ENCODE measurements at regions not wholly inside any gene's neighbourhood (a gene's known extent, or its start where the extent isn't known, plus 50 kb on each side); places are given as distances from the start of the nearest gene placed in this dataset.

DNA sequence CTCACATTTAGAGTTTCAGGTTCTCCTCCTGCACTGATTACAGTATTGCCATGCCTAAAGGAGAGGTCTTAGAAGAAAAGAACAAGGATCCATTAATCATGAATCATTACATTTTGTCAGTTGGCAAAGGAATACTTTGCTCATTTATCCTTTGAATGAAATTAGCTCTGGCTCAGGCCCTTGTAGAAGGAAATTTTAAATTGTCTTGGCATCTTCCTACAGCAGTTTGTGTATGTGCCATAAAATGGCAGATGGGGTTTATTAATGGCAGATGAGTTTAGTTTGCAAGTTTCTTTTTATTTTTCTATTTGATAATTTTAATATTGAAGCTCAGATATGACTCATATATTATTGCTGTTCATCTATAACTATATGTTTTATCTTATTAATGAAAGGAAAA, 181.2 kb upstream of the EPHA3 start:
- Histone ChIP-seq H3K4me3 (ENCODE audit: insufficient read depth, low read depth, low read length) (no peak overlapping the region), H3K4me1 (ENCODE audit: control insufficient read depth, insufficient read depth, low read length) (peaks cover 9% of the 10 kb centered on the region), H3K27ac (ENCODE audit: insufficient read depth, low read depth, low read length, poor library complexity, severe bottlenecking) (no peak overlapping the region), H3K36me3 (ENCODE audit: control insufficient read depth, insufficient read depth, low read length) (no peaks in the 10 kb centered on the region), H3K9me3 (ENCODE audit: control insufficient read depth, low read length) (no peaks in the 10 kb centered on the region), H3K27me3 (ENCODE audit: control insufficient read depth, insufficient read depth, low read length, poor library complexity, severe bottlenecking) (no peaks in the 10 kb centered on the region)

GRCh38 chr3:88930611-88931010, 176.8 kb upstream of the EPHA3 start:
- H3K27ac ChIP-seq (ENCODE audit: insufficient read depth, low read depth, low read length, poor library complexity, severe bottlenecking): no peak overlapping the region
- H3K27me3 ChIP-seq (ENCODE audit: control insufficient read depth, insufficient read depth, low read length, poor library complexity, severe bottlenecking): no peaks in the 10 kb centered on the region
- no peaks in the 10 kb centered on the region for H3K36me3 ChIP-seq (ENCODE audit: control insufficient read depth, insufficient read depth, low read length)
- WGBS, 2 experiments: 86 to 88% methylated on average over 1 of the region's 1 CpG
- H3K4me1 ChIP-seq (ENCODE audit: control insufficient read depth, insufficient read depth, low read length): no peaks in the 10 kb centered on the region
- H3K4me3 ChIP-seq (ENCODE audit: insufficient read depth, low read depth, low read length): no peak overlapping the region
- no peaks in the 10 kb centered on the region for H3K9me3 ChIP-seq (ENCODE audit: control insufficient read depth, low read length)

DNA sequence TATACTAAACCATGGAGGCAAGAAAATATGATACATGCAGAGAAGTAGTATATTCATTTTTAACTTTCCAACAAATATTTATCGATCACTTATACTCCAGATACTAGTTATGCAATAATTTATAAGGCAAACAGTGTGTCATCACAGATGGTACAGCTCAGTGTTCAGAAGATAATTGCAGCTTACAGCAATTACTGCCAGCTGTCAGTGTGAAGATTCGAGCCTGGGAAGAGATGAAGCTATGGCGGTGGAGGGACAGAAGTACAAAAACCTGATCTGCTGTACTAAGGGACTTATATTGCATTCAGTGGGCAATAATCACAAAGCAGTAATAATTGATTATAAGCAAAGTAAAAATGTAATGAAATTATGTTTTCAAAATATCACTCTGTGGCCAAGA, 170.6 kb upstream of the EPHA3 start:
- no peak overlapping the region for H3K27ac ChIP-seq (ENCODE audit: insufficient read depth, low read depth, low read length, poor library complexity, severe bottlenecking)
- H3K9me3 ChIP-seq (ENCODE audit: control insufficient read depth, low read length): no peaks in the 10 kb centered on the region
- no peak overlapping the region for H3K4me3 ChIP-seq (ENCODE audit: insufficient read depth, low read depth, low read length)
- H3K36me3 ChIP-seq (ENCODE audit: control insufficient read depth, insufficient read depth, low read length): no peaks in the 10 kb centered on the region
- H3K27me3 ChIP-seq (ENCODE audit: control insufficient read depth, insufficient read depth, low read length, poor library complexity, severe bottlenecking): no peaks in the 10 kb centered on the region
- no peaks in the 10 kb centered on the region for H3K4me1 ChIP-seq (ENCODE audit: control insufficient read depth, insufficient read depth, low read length)
- 94 to 98% methylated on average over 2 to 3 of the region's 3 CpGs for WGBS, 2 experiments

- no peaks in the 10 kb centered on the region for H3K27me3 ChIP-seq (ENCODE audit: control insufficient read depth, insufficient read depth, low read length, poor library complexity, severe bottlenecking)
- H3K9me3 ChIP-seq (ENCODE audit: control insufficient read depth, low read length): no peaks in the 10 kb centered on the region
- H3K4me1 ChIP-seq (ENCODE audit: control insufficient read depth, insufficient read depth, low read length): no peaks in the 10 kb centered on the region
- H3K27ac ChIP-seq (ENCODE audit: insufficient read depth, low read depth, low read length, poor library complexity, severe bottlenecking): no peak overlapping the region
- H3K36me3 ChIP-seq (ENCODE audit: control insufficient read depth, insufficient read depth, low read length): no peaks in the 10 kb centered on the region
- 95 to 98% methylated on average over 2 of the region's 2 CpGs for WGBS, 2 experiments
- H3K4me3 ChIP-seq (ENCODE audit: insufficient read depth, low read depth, low read length): no peak overlapping the region
These were observed 167.1 kb upstream of the EPHA3 start for GRCh38 chr3:88940296-88940695.

GRCh38 chr3:88947013-88947412, 160.4 kb upstream of the EPHA3 start:
- no peak overlapping the region for H3K27ac ChIP-seq (ENCODE audit: insufficient read depth, low read depth, low read length, poor library complexity, severe bottlenecking)
- H3K27me3 ChIP-seq (ENCODE audit: control insufficient read depth, insufficient read depth, low read length, poor library complexity, severe bottlenecking): no peaks in the 10 kb centered on the region
- H3K36me3 ChIP-seq (ENCODE audit: control insufficient read depth, insufficient read depth, low read length): no peaks in the 10 kb centered on the region
- WGBS, 2 experiments: 77 to 86% methylated on average over 1 to 2 of the region's 2 CpGs
- no peaks in the 10 kb centered on the region for H3K9me3 ChIP-seq (ENCODE audit: control insufficient read depth, low read length)
- H3K4me1 ChIP-seq (ENCODE audit: control insufficient read depth, insufficient read depth, low read length): no peaks in the 10 kb centered on the region
- H3K4me3 ChIP-seq (ENCODE audit: insufficient read depth, low read depth, low read length): no peak overlapping the region

GRCh38 chr3:88954853-88955252, 152.6 kb upstream of the EPHA3 start:
- H3K9me3 ChIP-seq (ENCODE audit: control insufficient read depth, low read length): no peaks in the 10 kb centered on the region
- H3K27me3 ChIP-seq (ENCODE audit: control insufficient read depth, insufficient read depth, low read length, poor library complexity, severe bottlenecking): no peaks in the 10 kb centered on the region
- no peak overlapping the region for H3K27ac ChIP-seq (ENCODE audit: insufficient read depth, low read depth, low read length, poor library complexity, severe bottlenecking)
- 93 to 99% methylated on average over 3 of the region's 4 CpGs for WGBS, 2 experiments
- no peak overlapping the region for H3K4me3 ChIP-seq (ENCODE audit: insufficient read depth, low read depth, low read length)
- no peaks in the 10 kb centered on the region for H3K4me1 ChIP-seq (ENCODE audit: control insufficient read depth, insufficient read depth, low read length)
- no peaks in the 10 kb centered on the region for H3K36me3 ChIP-seq (ENCODE audit: control insufficient read depth, insufficient read depth, low read length)

DNA sequence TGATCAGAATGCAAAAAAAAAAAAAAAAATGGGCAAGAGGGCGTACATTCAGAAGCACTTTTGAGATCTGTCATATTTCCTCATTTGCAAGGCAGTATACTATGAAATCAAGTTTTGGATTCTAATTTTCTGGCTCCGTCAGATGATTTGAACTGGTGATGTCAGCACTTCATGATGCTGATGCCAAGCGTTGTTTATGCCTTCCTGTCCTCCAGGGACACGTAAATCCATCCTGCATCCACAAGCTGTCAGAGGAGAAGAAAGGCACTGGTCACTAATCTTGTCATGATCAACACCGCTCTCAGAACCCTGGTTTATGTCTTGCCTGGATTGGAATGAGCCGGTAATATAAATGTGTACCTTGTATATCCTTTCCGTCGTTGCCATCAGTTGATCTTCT, 152.1 kb upstream of the EPHA3 start:
- no peaks in the 10 kb centered on the region for H3K27me3 ChIP-seq (ENCODE audit: control insufficient read depth, insufficient read depth, low read length, poor library complexity, severe bottlenecking)
- no peaks in the 10 kb centered on the region for H3K4me1 ChIP-seq (ENCODE audit: control insufficient read depth, insufficient read depth, low read length)
- no peak overlapping the region for H3K27ac ChIP-seq (ENCODE audit: insufficient read depth, low read depth, low read length, poor library complexity, severe bottlenecking)
- H3K4me3 ChIP-seq (ENCODE audit: insufficient read depth, low read depth, low read length): no peak overlapping the region
- no peaks in the 10 kb centered on the region for H3K9me3 ChIP-seq (ENCODE audit: control insufficient read depth, low read length)
- no peaks in the 10 kb centered on the region for H3K36me3 ChIP-seq (ENCODE audit: control insufficient read depth, insufficient read depth, low read length)
- WGBS, 2 experiments: 97 to 98% methylated on average over 8 of the region's 8 CpGs

DNA sequence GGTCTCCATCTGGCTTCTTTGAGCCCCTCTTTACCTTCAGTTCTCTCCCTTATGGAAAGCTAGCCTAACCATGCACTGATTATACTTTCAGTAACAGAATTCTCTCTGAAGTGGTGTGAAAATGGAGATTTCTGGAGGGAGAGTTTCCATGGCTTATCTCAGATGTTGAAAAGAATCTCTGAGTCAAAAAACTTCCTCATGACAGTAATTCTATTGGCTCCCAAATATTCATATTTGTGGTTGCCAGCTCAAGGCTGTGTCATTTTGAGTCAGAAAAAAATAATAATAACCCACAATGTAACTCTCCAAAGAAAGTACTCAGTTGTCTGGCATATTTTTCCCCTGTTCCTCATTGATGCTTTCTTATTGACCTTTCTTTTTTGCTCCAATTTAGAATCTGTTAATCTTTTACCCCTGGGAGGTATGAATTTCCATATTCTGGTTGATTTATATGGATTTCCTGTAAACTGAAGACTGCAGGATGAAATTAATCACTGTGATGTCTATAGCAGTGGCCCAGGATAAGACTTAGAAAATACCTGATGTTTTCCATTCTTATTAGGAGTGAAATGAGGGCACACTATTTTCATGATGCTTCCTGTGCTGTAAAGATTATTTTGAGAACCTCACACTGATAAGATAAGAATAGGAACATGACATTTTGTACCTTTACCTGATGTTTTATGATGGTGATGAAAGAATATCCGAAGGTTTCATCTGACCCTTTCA, 149.5 kb upstream of the EPHA3 start:
- Histone ChIP-seq H3K4me1 (ENCODE audit: control insufficient read depth, insufficient read depth, low read length) (no peaks in the 10 kb centered on the region), H3K27me3 (ENCODE audit: control insufficient read depth, insufficient read depth, low read length, poor library complexity, severe bottlenecking) (no peaks in the 10 kb centered on the region), H3K4me3 (ENCODE audit: insufficient read depth, low read depth, low read length) (no peak overlapping the region), H3K27ac (ENCODE audit: insufficient read depth, low read depth, low read length, poor library complexity, severe bottlenecking) (no peak overlapping the region), H3K36me3 (ENCODE audit: control insufficient read depth, insufficient read depth, low read length) (no peaks in the 10 kb centered on the region), H3K9me3 (ENCODE audit: control insufficient read depth, low read length) (no peaks in the 10 kb centered on the region)
- WGBS, 2 experiments: 96 to 100% methylated on average over 1 of the region's 1 CpG

DNA sequence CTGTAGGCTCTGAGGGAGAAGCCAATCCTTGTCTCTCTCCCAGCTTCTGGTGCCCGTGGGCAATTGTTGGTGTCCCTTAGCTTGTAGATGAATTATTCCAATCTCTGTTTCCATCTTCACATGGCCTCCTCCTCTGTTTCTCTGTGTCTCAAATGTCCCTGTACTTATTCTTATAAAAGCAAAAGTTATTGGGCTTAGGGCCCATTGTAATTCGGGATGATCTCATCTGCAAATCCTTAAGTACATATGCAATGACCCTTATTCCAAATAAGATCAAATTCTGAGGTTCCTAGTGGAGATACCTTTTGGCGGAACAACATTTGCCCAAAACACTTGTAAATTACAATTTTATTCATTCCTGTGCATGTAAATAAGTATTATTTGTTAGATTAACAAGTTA, 147.4 kb upstream of the EPHA3 start:
- H3K27me3 ChIP-seq (ENCODE audit: control insufficient read depth, insufficient read depth, low read length, poor library complexity, severe bottlenecking): no peaks in the 10 kb centered on the region
- H3K4me1 ChIP-seq (ENCODE audit: control insufficient read depth, insufficient read depth, low read length): no peaks in the 10 kb centered on the region
- no peaks in the 10 kb centered on the region for H3K36me3 ChIP-seq (ENCODE audit: control insufficient read depth, insufficient read depth, low read length)
- H3K27ac ChIP-seq (ENCODE audit: insufficient read depth, low read depth, low read length, poor library complexity, severe bottlenecking): no peak overlapping the region
- WGBS, 2 experiments: 94 to 96% methylated on average over 2 to 3 of the region's 3 CpGs
- no peak overlapping the region for H3K4me3 ChIP-seq (ENCODE audit: insufficient read depth, low read depth, low read length)
- H3K9me3 ChIP-seq (ENCODE audit: control insufficient read depth, low read length): no peaks in the 10 kb centered on the region

DNA sequence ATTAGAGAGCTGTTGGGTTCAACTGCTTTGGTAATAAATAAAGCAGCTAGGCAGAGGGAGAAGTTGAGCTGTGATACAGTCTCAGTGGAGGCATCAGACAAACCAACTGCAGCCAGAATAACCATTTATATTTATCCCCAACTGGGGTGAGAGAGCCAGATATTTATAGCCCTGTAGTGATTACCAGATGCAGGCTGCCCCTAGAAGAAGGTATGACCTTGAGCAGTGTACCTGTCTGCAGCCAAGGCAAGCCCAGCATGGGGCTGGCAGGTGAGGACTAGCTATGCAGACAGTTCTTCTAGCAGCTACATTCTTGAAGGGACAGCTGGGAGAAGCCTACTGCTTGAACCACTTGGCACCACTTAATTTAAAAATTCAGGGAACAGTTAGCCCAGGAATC, 144.4 kb upstream of the EPHA3 start:
- no peaks in the 10 kb centered on the region for H3K4me1 ChIP-seq (ENCODE audit: control insufficient read depth, insufficient read depth, low read length)
- H3K36me3 ChIP-seq (ENCODE audit: control insufficient read depth, insufficient read depth, low read length): no peaks in the 10 kb centered on the region
- H3K27ac ChIP-seq (ENCODE audit: insufficient read depth, low read depth, low read length, poor library complexity, severe bottlenecking): no peak overlapping the region
- H3K9me3 ChIP-seq (ENCODE audit: control insufficient read depth, low read length): no peaks in the 10 kb centered on the region
- no peak overlapping the region for H3K4me3 ChIP-seq (ENCODE audit: insufficient read depth, low read depth, low read length)
- no peaks in the 10 kb centered on the region for H3K27me3 ChIP-seq (ENCODE audit: control insufficient read depth, insufficient read depth, low read length, poor library complexity, severe bottlenecking)

DNA sequence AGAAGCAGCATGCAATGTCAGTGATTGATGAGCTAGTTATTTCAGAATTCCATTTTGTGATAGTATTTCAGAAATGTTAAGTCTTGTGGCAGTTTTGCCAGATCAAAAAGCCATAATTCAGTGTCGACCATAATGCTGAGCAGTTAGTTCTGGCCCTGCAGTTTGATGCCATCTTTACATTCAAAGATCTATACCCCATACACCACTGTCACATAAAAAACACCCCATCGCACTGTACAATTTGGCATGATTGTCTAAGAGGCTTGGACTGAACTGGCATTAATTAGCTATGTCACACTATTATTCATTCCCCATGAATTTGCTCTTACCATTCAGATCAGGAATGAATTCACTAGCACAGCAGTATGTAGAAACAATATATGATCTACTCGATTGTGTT, 127.7 kb upstream of the EPHA3 start:
- H3K27ac ChIP-seq (ENCODE audit: insufficient read depth, low read depth, low read length, poor library complexity, severe bottlenecking): no peak overlapping the region

More for the DNA sequence above, 127.7 kb upstream of the EPHA3 start:
- no peak overlapping the region for H3K4me3 ChIP-seq (ENCODE audit: insufficient read depth, low read depth, low read length)
- no peaks in the 10 kb centered on the region for H3K4me1 ChIP-seq (ENCODE audit: control insufficient read depth, insufficient read depth, low read length)
- no peaks in the 10 kb centered on the region for H3K27me3 ChIP-seq (ENCODE audit: control insufficient read depth, insufficient read depth, low read length, poor library complexity, severe bottlenecking)
- WGBS, 2 experiments: 90 to 98% methylated on average over 3 of the region's 3 CpGs
- no peaks in the 10 kb centered on the region for H3K9me3 ChIP-seq (ENCODE audit: control insufficient read depth, low read length)
- H3K36me3 ChIP-seq (ENCODE audit: control insufficient read depth, insufficient read depth, low read length): no peaks in the 10 kb centered on the region

All from ectodermal cell (in vitro differentiated cells).